K562 (cell line): ENCODE measurements at regions not wholly inside any gene's neighbourhood (a gene's known extent, or its start where the extent isn't known, plus 50 kb on each side); places are given as distances from the start of the nearest gene placed in this dataset.

Experiments
- ATAC-seq: fragments of 200-7000 bp; cut with Tn5 transposase; 3 replicates; pipeline ENCODE4 v1.9.1; 2020; ENCODE audit warnings: moderate library complexity
- BruUV-seq: library from RNA; stranded (reverse); fragments of 400-500 nt; replicated peaks from 2 replicates; lab custom pipeline; 2021; lab: Mats Ljungman, UMichigan
- CTCF ChIA-PET: fragments of 300-600 bp; formaldehyde crosslinking; extraction: SDS; loops from one replicate; lab custom pipeline; 2021; ENCODE audit warnings: low intra/inter-chr PET ratio; lab: Yijun Ruan, JAX
- POLR2A ChIA-PET: fragments of 300-600, 350-650 bp; sonication (Branson Sonifier 250); formaldehyde crosslinking; extraction: SDS; loops from one replicate; lab custom pipeline; 2021; ENCODE audit warnings: antibody characterized with exemption, inconsistent platforms; lab: Yijun Ruan, JAX
- DNase-seq, 4 experiments: peaks; one replicate each; pipeline versions ENCODE4 v3.0.0 to v3.0.0-alpha.2; 2011 to 2018; ENCODE audit warnings: low spot score in 3 of 4, mixed read lengths in 3 of 4; ENCODE audit errors: extremely low read depth in 1 of 4
- FAIRE-seq: peaks from 2 replicates; lab custom pipeline; 2011; peaks lifted over from hg19 to GRCh38; lab: Jason Lieb, UNC
- H2AFZ ChIP-seq: 2 replicates; pipeline ENCODE4 v1.6.0; 2011; ENCODE audit warnings: low read depth, low read length, control low read depth, inconsistent platforms
- H3K27ac ChIP-seq: fragments of 200-600 bp; 3 replicates; pipeline ENCODE4 v1.8.0; 2011; ENCODE audit warnings: low read depth, mild to moderate bottlenecking, control low read depth, inconsistent platforms, low read length, moderate library complexity, mixed read lengths; ENCODE audit errors: extremely low read depth
- H3K27me3 ChIP-seq, 2 experiments: fragments of 300-600 bp in 1 of 2; 2 replicates in 1 of 2; 3 replicates in 1 of 2; pipeline versions ENCODE4 v1.6.0 to v1.8.0; 2011; ENCODE audit warnings: inconsistent platforms in 2 of 2, low read length in 2 of 2, mild to moderate bottlenecking in 1 of 2, mixed read lengths in 1 of 2, moderate library complexity in 1 of 2; ENCODE audit not compliant: control insufficient read depth in 2 of 2, insufficient read depth in 2 of 2
- H3K36me3 ChIP-seq: fragments of 300-600 bp; 3 replicates; pipeline ENCODE4 v1.8.0; 2011; ENCODE audit warnings: mild to moderate bottlenecking, low read length, inconsistent platforms; ENCODE audit not compliant: control insufficient read depth, insufficient read depth
- H3K4me1 ChIP-seq, 2 experiments: fragments of 200-600 bp in 1 of 2; replicated peaks in 1 of 2; 2 replicates in 1 of 2; 3 replicates in 1 of 2; pipeline versions ENCODE4 v1.5.1 to v1.8.0; 2011; ENCODE audit warnings: inconsistent platforms in 2 of 2, low read length in 2 of 2, mild to moderate bottlenecking in 1 of 2, mixed read lengths in 1 of 2, moderate library complexity in 1 of 2; ENCODE audit not compliant: control insufficient read depth in 2 of 2, insufficient read depth in 2 of 2
- H3K4me2 ChIP-seq: 2 replicates; pipeline ENCODE4 v1.6.1; 2011; ENCODE audit warnings: low read length, control low read depth, inconsistent platforms, mixed read lengths; ENCODE audit not compliant: insufficient read depth
- H3K4me3 ChIP-seq: fragments of 200-600 bp; sonication (generic), shearing (Covaris generic); 2 replicates; pipeline ENCODE4 v1.5.1; 2016; ENCODE audit warnings: control low read depth, inconsistent platforms
- H3K79me2 ChIP-seq: fragments of 200-600 bp; 3 replicates; pipeline ENCODE4 v1.8.0; 2011; ENCODE audit warnings: low read length, inconsistent platforms; ENCODE audit not compliant: control insufficient read depth, insufficient read depth
- H3K9ac ChIP-seq, 2 experiments: 2 replicates each; pipeline versions ENCODE4 v1.6.0 to v1.6.1; 2011; ENCODE audit warnings: low read depth in 2 of 2, low read length in 2 of 2, control low read depth in 1 of 2, inconsistent platforms in 1 of 2, mild to moderate bottlenecking in 1 of 2, mixed read lengths in 1 of 2; ENCODE audit not compliant: insufficient read depth in 1 of 2
- H3K9me1 ChIP-seq: one replicate; pipeline ENCODE4 v1.6.0; 2011; ENCODE audit warnings: inconsistent platforms, mild to moderate bottlenecking, low read length, moderate library complexity; ENCODE audit not compliant: control insufficient read depth, insufficient read depth
- H3K9me3 ChIP-seq: replicated peaks from 2 replicates; pipeline ENCODE4 v1.5.1; 2011; ENCODE audit warnings: low read depth, low read length, inconsistent platforms; ENCODE audit not compliant: control insufficient read depth, insufficient read depth
- H4K20me1 ChIP-seq: replicated peaks from 2 replicates; pipeline ENCODE4 v1.6.1; 2011; ENCODE audit warnings: low read length, inconsistent platforms, mixed read lengths; ENCODE audit not compliant: control insufficient read depth, insufficient read depth
- CHD1 ChIP-seq: fragments of 200-600 bp; sonication (generic); IDR thresholded peaks from one replicate; pipeline ENCODE4 v1.6.1; 2012; ENCODE audit warnings: mild to moderate bottlenecking, moderate library complexity, low read length, inconsistent platforms
- DPF2 ChIP-seq: fragments of 450-650 bp; IDR thresholded peaks from 2 replicates; pipeline ENCODE4 v1.6.1; 2016
- ETS2 ChIP-seq: IDR thresholded peaks from 2 replicates; pipeline ENCODE4 v1.6.1; 2016; ENCODE audit warnings: borderline replicate concordance, missing genetic modification characterization, mild to moderate bottlenecking, moderate library complexity, missing compliant biosample characterization; ENCODE audit not compliant: poor library complexity, severe bottlenecking
- FIP1L1 ChIP-seq: fragments of 200-400 bp; formaldehyde crosslinking; IDR thresholded peaks from 2 replicates; pipeline ENCODE4 v1.6.1; 2018; ENCODE audit warnings: mild to moderate bottlenecking, low read depth, low read length; ENCODE audit not compliant: poor library complexity, severe bottlenecking
- IFI16 ChIP-seq: fragments of 250-450 bp; sonication (Bioruptor Pico); IDR thresholded peaks from 2 replicates; pipeline ENCODE4 v2.1.2; 2022; ENCODE audit warnings: mild to moderate bottlenecking, inconsistent platforms
- NBN ChIP-seq: fragments of 450-650 bp; IDR thresholded peaks from 2 replicates; pipeline ENCODE4 v1.6.1; 2016; ENCODE audit warnings: low read depth, mild to moderate bottlenecking
- PRMT5 ChIP-seq: sonication (generic); formaldehyde crosslinking; IDR thresholded peaks from 2 replicates; pipeline ENCODE4 v1.5.0; 2020; ENCODE audit warnings: missing genetic modification reagents
- SMARCB1 ChIP-seq: IDR thresholded peaks from 2 replicates; pipeline ENCODE4 v1.6.1; 2011; ENCODE audit warnings: improper control_type of control experiment, low read depth; ENCODE audit not compliant: insufficient read length
- ZNF699 ChIP-seq: fragments of 250-450 bp; sonication (Bioruptor Pico); IDR thresholded peaks from 2 replicates; pipeline ENCODE4 v1.8.0; 2021; ENCODE audit warnings: mild to moderate bottlenecking, moderate library complexity; ENCODE audit not compliant: insufficient replicate concordance
- WGBS: fragments of 100-300 bp; shearing (Covaris generic); methylation state at CpG from one replicate; pipeline ENCODE4 v1.1.6; 2016; ENCODE audit warnings: low coverage, mixed read lengths; ENCODE audit not compliant: insufficient coverage; ENCODE audit errors: missing lambda C conversion rate; 5-methylcytosine and 5-hydroxymethylcytosine counted together
- in situ Hi-C: fragments of 300-500 bp; cut with MboI; formaldehyde crosslinking; loops from 4 replicates; pipeline ENCODE4 v1.15.0; 2018; ENCODE audit warnings: inconsistent platforms, mixed read lengths
- intact Hi-C: fragments of 100-400 bp; cut with micrococcal nuclease; formaldehyde crosslinking; loops from 2 replicates; pipeline ENCODE4 v1.14.2; 2022
- TF ChIP-seq, protein P1 (sequence below): fragments of 200-800 bp; sonication (Bioruptor generic); IDR thresholded peaks from 2 replicates; pipeline ENCODE4 v1.6.1; 2017; ENCODE audit warnings: missing genetic modification characterization, missing compliant biosample characterization

- in situ Hi-C loops, result no loop called here
- TF ChIP-seq, protein P1, sequence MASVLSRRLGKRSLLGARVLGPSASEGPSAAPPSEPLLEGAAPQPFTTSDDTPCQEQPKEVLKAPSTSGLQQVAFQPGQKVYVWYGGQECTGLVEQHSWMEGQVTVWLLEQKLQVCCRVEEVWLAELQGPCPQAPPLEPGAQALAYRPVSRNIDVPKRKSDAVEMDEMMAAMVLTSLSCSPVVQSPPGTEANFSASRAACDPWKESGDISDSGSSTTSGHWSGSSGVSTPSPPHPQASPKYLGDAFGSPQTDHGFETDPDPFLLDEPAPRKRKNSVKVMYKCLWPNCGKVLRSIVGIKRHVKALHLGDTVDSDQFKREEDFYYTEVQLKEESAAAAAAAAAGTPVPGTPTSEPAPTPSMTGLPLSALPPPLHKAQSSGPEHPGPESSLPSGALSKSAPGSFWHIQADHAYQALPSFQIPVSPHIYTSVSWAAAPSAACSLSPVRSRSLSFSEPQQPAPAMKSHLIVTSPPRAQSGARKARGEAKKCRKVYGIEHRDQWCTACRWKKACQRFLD (CRISPR knock-in tag), result no peak
- TF ChIP-seq IFI16 (CRISPR knock-in tag) (no peak), ZNF699 (CRISPR knock-in tag) (no peak), FIP1L1 (no peak), SMARCB1 (no peak), PRMT5 (CRISPR knock-in tag) (no peak), ETS2 (tag) (no peak), NBN (no peak), CHD1 (no peak), DPF2 (no peak)
- Histone ChIP-seq H4K20me1 (no peaks in the 10 kb centered on the region), H3K79me2 (no peaks in the 10 kb centered on the region), H3K4me3 (no peak overlapping the region), H3K27me3 (no peaks in the 10 kb centered on the region), H3K9ac (no peak overlapping the region), H2AFZ (no peak overlapping the region), H3K4me1 (no peaks in the 10 kb centered on the region), H3K4me2 (no peak overlapping the region), H3K27ac (no peak overlapping the region), H3K9me1 (no peaks in the 10 kb centered on the region), H3K9me3 (no peaks in the 10 kb centered on the region; the same call in 1 of the 2 replicates), H3K36me3 (no peaks in the 10 kb centered on the region)
- 0% methylated on average over 2 of the region's 2 CpGs for WGBS
- DNase-seq (peak in 1 of 4 experiments; percentile 3), ATAC-seq (no peak), FAIRE-seq (no peak)
- intact Hi-C loops, result no loop called here
- CTCF ChIA-PET, result no interaction called here
- BruUV-seq, result no TSS peak
- POLR2A ChIA-PET, result no interaction called here
These were observed 1176.1 kb downstream of the CDH9 start for GRCh38 chr5:25862276-25862675.
